ENCODE measurements at regions not wholly inside any gene's neighbourhood (a gene's known extent, or its start where the extent isn't known, plus 50 kb on each side); places are given as distances from the start of the nearest gene placed in this dataset.
"Not testable (repeated sequence)": the region's sequence is repeated elsewhere in the genome, so short reads cannot be mapped to it uniquely, and the experiment has no call there.

DNA sequence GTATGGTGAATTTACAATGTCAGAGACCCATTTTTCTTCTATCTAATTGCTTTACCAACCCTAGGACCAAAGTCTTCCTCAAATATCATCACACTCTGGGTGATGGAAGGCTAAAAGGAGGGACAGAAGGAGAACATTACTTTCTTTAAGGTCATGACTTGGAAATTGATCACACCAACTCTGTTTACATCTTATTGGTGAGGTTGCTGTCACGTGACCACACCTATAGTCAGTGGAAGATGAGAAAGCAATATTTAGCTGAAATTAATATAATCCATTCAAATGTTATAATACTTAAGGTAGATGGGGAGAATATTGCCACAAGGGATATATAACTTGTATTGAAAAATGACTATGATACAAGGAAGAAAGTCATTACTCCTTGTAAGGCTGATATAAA is 183.6 kb upstream of the SMIM30 start:
- DNase-seq (ENCODE audit: low spot score): no peak

DNA sequence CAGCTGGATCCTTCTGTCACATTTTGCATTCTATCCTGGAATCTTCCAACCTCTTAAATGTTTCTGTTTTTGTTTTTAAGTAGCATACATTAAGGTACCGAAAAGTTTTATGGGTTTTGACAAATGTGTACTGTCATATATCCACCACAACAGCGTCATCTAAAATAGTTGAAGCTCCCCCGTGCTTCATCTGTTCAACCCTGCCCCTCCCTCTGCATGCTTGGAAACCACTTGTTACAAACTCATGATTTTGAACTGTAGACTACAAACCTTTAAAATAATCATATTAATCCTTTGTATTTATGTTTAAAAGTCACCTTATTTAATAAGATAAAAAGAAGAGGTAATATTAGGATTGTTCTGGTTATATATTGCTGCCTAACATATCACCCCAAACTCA is 182.8 kb upstream of the SMIM30 start:
- DNase-seq (ENCODE audit: low spot score): no peak

DNA sequence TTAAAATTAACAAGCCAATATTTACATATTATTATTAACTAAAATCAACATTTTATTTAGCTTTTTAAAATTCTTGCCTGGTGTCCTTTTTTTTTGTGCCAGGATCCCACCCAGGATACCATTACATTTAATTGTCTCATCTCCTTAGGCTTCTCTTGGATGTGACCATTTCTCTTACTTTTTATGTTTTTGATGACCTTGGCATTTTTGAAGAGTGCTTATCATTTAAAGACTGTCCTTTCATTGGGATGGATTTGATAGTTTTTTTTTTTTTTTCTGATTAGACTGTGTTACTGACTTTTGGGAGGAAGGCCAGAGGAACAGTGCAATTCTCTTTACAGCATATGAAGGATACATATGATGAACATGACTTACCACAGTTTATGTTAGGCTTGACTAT is 181.4 kb upstream of the SMIM30 start:
- no peak for DNase-seq (ENCODE audit: low spot score)

DNA sequence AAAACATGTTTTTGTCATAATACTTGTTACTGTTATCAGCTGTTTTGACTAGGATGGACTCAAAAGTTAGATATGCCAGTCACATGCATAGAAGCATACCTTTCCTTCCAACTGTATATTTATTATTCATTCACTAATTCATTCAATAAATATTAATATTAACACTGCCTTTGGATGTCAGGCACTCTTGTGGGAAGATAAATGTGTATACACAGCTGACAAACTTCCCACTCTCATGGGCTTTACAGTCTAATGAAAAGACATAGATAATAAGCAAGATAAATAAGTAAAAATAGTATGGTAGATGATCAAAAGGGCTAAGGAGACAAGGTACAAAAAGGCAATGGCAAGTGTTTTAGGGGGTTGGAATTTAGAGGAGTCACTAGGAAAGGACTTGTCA is 180.1 kb upstream of the SMIM30 start:
- DNase-seq (ENCODE audit: low spot score): no peak

DNA sequence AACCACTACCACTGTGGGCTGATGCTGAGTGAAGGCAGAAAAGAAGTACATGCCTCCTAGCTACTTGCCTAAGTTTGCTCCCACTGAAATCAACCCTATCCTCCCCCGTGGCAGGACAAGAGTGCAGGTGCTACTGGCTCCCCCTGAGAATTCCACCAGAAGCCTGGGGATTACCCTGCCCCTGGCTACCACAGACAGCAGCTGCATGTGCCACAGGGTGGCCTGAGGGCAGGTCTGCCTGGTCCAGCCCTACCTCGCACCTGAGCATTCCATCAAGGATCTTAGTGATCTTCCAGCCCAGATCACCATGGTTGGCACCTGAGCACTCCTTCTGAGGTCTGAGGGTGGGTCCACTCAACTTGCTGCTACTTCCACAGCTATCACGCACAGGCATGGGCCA is 176.4 kb upstream of the SMIM30 start:
- no peak for DNase-seq (ENCODE audit: low spot score)

DNA sequence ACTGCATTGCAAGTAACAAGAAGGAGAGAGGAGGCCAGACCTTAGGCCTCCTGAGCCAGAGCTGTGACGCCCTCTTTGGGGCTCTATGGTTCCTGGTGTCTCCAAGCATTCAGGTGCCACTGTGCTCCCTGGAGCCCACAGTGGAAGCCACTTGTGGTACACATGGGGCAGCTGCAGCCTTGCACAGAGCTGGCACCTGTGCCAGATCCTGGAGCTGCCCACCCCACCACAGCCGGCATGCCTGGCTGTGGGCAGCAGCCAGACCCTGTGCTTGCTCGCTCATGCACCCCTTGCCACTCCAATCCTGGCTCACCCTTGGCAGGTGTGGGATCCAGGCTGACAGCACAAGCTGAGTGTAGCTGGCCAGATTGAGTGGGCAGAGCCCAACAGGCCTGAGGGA is 173.8 kb upstream of the SMIM30 start:
- DNase-seq (ENCODE audit: low spot score): no peak

DNA sequence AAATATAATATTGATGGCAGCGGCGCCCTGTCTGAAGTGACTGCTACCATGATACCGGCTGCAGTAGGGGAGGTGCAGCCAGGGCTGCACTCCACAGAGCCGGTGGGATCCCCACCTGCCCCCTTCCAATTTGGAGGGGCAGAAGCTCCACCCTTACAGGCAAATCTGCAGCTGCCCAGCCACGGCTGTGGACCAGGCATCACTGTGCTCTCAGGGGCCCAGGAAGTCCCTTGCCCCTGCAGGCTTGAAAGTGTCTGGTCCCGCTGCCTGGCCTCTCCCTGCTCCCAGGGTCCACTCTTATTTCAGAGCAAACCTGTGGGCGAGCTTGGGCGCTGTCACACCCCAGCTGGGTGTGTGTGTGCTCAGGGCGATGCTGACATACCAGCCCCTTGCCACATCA is 172.7 kb upstream of the SMIM30 start:
- DNase-seq (ENCODE audit: low spot score): no peak

DNA sequence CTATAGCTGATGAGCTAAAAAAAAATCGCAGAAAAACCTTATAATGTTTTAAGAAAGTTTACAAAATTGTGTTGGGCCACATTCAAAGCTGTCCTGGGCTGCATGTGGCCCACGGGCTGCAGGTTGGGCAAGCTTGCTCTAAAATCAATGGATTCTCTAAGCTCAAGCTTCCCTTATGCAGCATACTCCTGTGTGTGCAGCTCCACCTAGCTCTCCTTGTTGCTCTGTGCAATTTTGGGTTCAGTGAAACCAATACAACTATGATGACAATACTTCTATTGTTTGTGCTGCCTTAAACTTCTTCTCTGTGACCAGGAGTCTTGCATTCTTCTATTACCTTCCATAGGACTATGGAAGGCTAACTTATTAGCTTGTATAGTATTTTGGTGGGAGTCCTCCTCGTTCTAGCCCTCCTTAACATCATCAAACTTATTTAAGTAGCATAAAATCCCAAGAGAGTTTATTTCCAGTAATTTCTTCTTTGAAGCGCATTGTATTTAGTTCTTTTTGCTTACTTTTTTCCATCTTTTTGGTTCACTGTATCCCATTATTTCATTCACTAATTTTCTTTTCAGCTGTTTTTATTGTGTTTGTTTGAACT is 170.9 kb upstream of the SMIM30 start:
- peak; percentile 44 for DNase-seq (ENCODE audit: low spot score)

DNA sequence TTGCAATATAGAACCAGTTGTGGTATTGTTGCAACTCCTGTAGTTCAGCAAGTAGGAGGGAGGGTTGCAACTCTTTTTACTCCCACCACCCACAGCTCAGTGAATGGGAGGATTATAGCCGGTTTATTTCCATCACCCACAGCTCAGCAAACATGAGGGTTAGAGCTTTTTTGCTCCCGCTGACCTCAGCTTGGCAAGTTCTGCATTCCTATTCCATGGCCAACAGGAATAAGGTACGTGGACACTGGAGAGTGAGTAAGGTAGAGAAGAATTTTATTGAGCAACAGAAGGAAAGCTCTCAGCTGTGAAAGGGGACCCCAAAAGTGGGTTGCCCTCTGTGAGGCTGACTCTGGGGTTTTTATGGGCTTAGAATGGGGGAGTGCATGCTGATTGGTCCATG is 167.1 kb upstream of the SMIM30 start:
- no peak for DNase-seq (ENCODE audit: low spot score)

DNA sequence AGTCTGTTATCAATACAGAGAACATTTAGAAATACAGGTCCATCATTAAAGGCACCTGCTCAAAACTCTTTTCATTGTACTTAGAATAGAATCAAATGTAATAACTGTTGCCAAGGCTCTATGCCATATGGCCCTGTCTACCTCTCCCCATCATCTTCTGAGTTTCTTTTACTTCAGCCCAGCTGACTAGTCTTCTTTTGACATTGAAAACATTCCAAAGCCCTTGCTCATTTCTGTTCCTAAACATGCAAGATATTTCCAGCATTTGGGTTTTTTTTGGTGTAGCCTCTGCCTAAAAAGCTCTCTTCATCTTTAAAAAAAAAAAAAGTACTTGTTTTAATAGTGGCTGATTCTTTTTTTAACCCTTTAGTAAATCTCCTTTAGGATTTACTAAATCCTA is 165.5 kb upstream of the SMIM30 start:
- DNase-seq (ENCODE audit: low spot score): no peak

DNA sequence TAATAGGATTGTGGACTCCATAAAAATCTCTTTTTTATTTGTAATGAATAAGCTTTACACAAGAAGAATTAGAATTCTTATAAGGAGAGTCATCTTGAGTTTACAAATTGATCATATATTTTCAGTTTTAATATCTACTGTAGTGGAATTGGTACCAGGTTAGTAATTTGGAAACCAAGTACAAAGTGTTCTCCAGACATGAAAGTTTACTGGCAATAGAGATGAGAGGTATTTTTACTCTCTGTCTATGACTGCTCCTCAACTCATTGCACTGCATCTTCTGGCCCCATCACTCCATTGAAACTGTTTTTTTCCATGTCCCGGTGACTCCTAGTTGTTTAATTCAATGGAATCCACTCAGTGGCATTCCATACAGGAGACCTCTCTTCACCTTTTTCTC is 164.5 kb upstream of the SMIM30 start:
- DNase-seq (ENCODE audit: low spot score): no peak

DNA sequence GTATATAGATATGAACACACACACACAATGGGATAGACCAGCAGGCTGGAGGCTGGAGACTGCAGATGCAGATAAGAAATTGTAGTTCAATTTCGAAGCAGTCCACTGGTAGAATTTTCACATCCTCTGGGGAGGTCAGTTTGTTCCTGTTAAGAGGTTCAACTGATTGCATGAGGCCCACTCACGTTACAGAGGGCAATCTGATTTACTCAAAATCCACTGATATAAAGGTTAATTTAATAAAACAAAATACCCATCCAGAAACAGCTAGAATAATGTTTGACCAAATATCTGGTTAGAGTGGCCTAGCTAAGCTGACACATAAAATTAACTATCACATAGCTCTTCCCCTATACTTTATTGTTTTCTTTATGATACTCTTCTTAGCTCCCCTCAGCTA is 162.9 kb upstream of the SMIM30 start:
- DNase-seq (ENCODE audit: low spot score): no peak

DNA sequence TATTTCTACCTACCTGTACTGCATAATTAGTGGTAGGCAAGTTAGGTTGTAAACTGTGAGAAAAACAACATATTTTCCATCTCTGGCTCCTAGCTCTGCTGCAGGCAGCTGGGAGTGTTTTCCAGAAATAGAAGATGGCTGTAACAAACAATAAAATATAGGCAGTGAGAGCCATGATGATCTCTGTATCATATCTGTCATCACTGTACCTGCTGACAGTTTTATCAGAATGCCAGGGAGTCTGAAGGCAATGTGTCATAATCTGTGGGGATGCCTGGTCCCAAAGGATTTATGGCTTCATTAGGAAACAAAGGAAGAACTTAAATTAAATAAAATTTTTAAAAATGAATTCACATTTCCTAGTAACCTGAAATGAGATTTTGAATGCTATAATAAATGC is 160.9 kb upstream of the SMIM30 start:
- DNase-seq (ENCODE audit: low spot score): no peak

DNA sequence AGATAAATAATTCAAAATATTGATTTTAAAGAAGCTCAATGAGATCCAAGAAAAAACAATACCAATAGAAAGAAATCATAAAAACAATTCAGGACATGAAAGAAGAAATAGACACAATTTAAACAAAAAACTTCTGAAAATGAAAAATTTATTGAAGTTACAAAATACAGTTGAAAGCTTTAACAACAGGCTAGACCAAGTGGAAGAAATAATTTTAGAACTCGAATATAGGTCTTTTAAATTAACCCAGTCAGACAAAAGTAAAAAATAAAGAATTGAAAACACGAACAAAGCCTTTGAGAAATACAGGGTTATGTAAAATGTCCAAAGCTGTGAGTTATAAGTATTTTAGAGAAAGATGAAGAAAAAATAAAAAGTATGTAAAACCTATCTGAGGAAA is 152.4 kb upstream of the SMIM30 start:
- no peak for DNase-seq (ENCODE audit: low spot score)

DNA sequence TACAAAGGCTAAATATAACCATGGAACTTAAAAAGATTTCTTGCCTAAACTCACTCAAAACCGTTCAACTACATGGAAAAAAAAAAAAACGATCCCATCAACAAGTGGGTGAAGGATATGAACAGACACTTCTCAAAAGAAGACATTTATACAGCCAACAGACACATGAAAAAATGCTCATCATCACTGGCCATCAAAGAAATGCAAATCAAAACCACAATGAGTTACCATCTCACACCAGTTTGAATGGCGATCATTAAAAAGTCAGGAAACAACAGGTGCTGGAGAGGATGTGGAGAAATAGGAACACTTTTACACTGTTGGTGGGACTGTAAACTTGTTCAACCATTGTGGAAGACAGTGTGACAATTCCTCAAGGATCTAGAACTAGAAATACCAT is 151.2 kb upstream of the SMIM30 start:
- not testable (repeated sequence) for DNase-seq (ENCODE audit: low spot score)

DNA sequence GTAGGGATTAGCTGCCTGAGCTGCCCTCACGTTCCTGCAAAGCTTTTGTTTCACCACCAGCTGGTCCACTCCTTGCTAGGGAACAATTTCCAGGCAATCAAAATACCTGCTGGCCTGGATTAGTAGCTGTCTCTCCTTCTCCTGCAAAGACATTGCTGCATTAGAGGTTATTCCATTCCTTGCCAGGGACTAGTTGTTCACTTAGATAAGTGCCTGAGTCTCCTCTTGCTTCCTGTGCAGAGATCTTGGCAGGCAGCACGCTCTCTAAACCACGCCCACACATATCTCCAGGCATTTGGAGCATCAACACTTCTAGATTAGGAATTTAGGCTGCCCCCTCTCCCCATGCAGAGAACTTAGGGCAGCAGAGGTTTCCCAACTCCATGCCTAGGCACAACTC is 150.4 kb upstream of the SMIM30 start:
- DNase-seq (ENCODE audit: low spot score): no peak

DNA sequence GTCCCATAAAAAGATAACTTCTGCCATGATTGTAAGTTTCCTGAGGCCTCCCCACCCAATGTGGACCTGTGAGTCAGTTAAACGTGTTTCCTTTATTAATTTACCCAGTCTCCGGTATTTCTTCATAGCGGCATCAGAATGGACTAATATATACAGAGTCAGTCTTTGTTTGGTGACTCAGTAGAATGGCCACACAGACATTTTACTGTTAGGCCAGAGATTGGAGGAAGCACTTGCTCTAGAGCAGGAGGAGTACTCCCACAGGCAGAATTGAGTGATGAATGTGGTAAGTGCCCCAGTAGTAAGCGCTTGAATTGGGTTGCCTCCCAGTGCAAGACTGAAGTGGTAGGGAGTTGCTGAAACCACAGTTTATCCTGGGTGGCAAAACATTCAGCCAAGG is 149.5 kb upstream of the SMIM30 start:
- DNase-seq (ENCODE audit: low spot score): no peak

DNA sequence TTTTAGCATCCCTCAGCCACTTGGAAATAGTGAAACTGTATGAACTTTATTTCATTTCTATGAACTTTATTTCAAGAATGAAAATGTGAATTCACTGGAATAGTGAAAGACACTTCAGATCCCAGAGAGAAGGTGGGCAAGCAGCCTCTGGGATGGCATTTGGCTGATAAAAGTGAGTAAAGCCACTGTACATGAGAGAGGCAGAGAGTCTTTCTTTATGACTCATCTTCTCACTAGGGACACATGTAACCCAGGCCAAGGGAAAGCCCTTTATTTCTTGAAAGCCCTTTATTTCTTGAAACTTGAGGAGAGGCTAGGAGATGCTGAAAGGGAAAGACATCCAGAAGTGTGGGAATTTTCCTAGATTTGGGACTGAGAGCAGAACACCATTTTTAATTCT is 148.9 kb upstream of the SMIM30 start:
- no peak for DNase-seq (ENCODE audit: low spot score)

DNA sequence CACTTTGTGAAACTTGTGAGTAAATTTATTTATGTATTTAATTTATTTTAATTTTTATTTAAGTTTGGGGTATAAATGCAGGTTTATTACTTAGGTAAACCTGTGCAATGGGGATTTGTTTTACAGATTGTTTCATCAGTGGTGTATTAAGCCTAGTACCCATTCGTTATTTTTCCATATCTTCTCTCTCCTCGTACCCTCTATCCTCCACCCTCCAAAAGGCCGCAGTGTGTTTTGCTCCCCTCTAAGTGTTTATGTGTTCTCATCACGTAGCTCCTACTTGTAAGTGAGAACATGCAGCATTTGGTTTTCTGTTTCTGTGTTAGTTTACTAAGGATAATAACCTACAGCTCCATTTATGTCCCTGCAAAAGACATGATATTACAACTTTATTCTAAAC is 145.4 kb upstream of the SMIM30 start:
- DNase-seq (ENCODE audit: low spot score): no peak

DNA sequence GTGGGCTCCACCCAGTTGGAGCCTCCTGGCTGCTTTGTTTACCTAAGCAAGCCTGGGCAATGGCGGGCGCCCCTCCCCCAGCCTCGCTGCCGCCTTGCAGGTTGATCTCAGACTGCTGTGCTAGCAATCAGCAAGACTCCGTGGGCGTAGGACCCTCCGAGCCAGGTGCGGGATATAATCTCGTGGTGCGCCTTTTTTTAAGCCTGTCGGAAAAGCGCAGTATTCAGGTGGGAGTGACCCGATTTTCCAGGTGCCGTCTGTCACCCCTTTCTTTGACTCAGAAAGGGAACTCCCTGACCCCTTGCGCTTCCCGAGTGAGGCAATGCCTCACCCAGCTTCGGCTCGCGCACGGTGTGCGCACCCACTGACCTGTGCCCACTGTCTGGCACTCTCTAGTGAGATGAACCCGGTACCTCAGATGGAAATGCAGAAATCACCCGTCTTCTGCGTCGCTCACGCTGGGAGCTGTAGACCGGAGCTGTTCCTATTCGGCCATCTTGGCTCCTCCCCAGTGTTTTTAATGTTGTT is 144.9 kb upstream of the SMIM30 start:
- DNase-seq (ENCODE audit: low spot score): not testable (repeated sequence)

DNA sequence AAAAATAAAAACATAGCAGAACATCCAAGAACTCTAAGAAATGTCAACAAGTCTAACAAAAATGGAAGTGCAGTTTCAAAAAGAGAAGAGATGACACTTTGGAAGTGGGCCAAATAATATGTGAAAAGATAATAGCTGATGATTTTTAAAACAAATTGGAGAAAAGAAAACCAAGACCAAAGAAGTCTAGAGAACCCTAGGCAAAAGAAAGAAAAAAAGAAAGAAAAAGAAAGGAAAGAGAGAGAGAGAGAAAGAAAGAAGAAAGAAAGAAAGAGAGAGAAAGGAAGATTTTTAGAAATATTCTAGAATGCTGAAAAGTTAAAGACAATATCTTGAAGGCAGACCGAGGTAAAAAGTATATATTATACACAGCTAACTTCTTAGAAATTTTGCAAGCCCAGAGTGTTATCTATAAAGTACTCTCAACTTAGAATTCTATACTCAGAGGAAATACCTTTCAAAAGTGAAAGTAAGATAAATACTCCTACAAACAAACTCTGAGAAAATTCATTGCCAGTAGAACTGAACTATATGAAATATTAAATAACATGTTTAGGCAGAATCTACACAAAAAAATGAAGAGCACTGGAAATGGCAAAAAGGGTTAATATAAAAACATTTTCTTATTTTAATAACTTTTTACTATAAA is 138.7 kb upstream of the SMIM30 start:
- no peak for DNase-seq (ENCODE audit: low spot score)

DNA sequence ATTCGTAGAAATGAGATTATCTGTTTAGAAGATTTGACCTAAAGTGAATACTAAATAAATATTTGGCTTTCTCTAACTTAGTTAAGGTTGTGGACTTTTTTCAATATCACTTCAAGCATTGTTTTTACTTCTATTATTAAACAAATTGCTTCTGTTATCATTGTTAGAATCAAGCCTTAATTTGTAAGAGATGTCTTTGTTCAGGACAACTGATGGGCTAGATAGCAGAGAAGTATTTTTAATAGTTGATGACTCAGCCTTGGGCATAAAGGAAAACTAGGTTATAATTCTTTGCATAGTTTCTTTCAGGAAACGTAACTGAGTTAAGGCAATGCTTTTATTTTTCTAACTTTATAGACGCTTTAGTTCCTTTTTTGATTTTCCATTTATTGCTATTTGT is 128.8 kb upstream of the SMIM30 start:
- DNase-seq (ENCODE audit: low spot score): no peak

DNA sequence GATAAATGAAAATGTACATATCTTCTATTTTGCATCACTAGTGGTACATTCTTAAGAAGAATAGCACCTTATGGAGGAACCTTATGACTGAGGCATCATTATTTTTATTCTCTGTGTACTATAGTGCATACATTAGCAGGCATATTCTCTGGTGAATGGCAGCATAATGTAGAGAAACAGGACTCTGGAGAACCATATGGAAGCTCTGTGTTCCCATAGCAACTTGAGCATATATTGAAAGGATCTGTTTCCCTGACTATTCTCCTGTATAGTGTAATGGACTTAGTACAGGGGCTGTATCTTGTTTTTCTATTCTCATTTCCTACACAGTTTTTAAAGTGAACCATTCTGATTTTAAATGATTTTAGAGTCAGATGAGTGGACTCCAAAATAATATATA is 128.4 kb upstream of the SMIM30 start:
- no peak for DNase-seq (ENCODE audit: low spot score)

DNA sequence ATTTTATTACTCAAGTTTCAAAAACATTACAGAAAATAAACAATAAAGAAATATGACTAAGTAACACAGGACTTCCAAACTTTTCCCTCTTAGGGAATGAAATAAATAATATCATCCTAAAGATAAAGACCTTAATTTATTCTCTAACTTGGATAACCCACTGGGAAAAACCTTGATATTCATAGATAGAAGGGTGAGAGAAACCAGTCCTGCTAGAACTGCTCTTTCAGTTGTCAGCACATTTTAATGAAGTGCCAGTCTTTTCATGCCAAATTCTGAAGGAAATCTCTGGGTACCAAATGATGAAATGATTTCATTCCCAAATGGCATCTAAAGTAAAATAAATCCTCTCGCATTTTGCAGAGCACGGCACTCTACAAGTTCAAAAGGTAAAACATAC is 114.5 kb upstream of the SMIM30 start:
- DNase-seq (ENCODE audit: low spot score): no peak
